ENCODE measurements at regions not wholly inside any gene's neighbourhood (a gene's known extent, or its start where the extent isn't known, plus 50 kb on each side); places are given as distances from the start of the nearest gene placed in this dataset.

GRCh38 chr6:21367148-21367547 lies 226.4 kb upstream of the SOX4 start:
- in situ Hi-C loops (cut with HindIII; ENCODE audit: low sequenced_read_pairs) = no loop called here
- no peak for TF ChIP-seq CTCF (IDR thresholded peaks at IDR 0.05; ENCODE audit: low read depth, low read length)
- DNase-seq (ENCODE audit: low read depth, low spot score) = no peak
- H3K4me3 ChIP-seq (ENCODE audit: low read depth, low read length) = no peak overlapping the region

GRCh38 chr6:21367649-21368154 lies 225.8 kb upstream of the SOX4 start:
- DNase-seq (ENCODE audit: low read depth, low spot score) = no peak
- H3K4me3 ChIP-seq (ENCODE audit: low read depth, low read length) = no peak overlapping the region
- no peak for TF ChIP-seq CTCF (IDR thresholded peaks at IDR 0.05; ENCODE audit: low read depth, low read length)
- in situ Hi-C loops (cut with HindIII; ENCODE audit: low sequenced_read_pairs) = no loop called here

- H3K4me3 ChIP-seq (ENCODE audit: low read depth, low read length) = no peak overlapping the region
- DNase-seq (ENCODE audit: low read depth, low spot score) = no peak
- TF ChIP-seq CTCF (IDR thresholded peaks at IDR 0.05; ENCODE audit: low read depth, low read length) = no peak
- in situ Hi-C loops (cut with HindIII; ENCODE audit: low sequenced_read_pairs) = no loop called here
Observed at GRCh38 chr6:21371061-21371460, 222.5 kb upstream of the SOX4 start.

GRCh38 chr6:21371676-21372171 lies 221.8 kb upstream of the SOX4 start:
- no peak for TF ChIP-seq CTCF (IDR thresholded peaks at IDR 0.05; ENCODE audit: low read depth, low read length)
- DNase-seq (ENCODE audit: low read depth, low spot score) = peak; percentile 57
- H3K4me3 ChIP-seq (ENCODE audit: low read depth, low read length) = no peak overlapping the region
- in situ Hi-C loops (cut with HindIII; ENCODE audit: low sequenced_read_pairs) = no loop called here

- TF ChIP-seq CTCF (IDR thresholded peaks at IDR 0.05; ENCODE audit: low read depth, low read length) = no peak
- in situ Hi-C loops (cut with HindIII; ENCODE audit: low sequenced_read_pairs) = no loop called here
- DNase-seq (ENCODE audit: low read depth, low spot score) = no peak
- no peak overlapping the region for H3K4me3 ChIP-seq (ENCODE audit: low read depth, low read length)
Observed at GRCh38 chr6:21375151-21376116, 218.1 kb upstream of the SOX4 start.

GRCh38 chr6:21377356-21377755 lies 216.2 kb upstream of the SOX4 start:
- in situ Hi-C loops (cut with HindIII; ENCODE audit: low sequenced_read_pairs) = no loop called here
- no peak overlapping the region for H3K4me3 ChIP-seq (ENCODE audit: low read depth, low read length)
- DNase-seq (ENCODE audit: low read depth, low spot score) = no peak
- no peak for TF ChIP-seq CTCF (IDR thresholded peaks at IDR 0.05; ENCODE audit: low read depth, low read length)
